Ovary (tissue), 3 donors: ENCODE measurements at regions not wholly inside any gene's neighbourhood (a gene's known extent, or its start where the extent isn't known, plus 50 kb on each side); places are given as distances from the start of the nearest gene placed in this dataset.

Experiments
- EP300 ChIP-seq: sonication (generic); formaldehyde crosslinking; IDR thresholded peaks from one replicate; pipeline ENCODE4 v1.6.1; 2017; ENCODE audit warnings: antibody characterized with exemption
- POLR2A ChIP-seq: fragments of 450-650 bp; IDR thresholded peaks from one replicate; pipeline ENCODE4 v1.6.1; 2017; ENCODE audit warnings: antibody characterized with exemption, mild to moderate bottlenecking, moderate library complexity
- TF ChIP-seq, protein P1 (sequence below), 3 donors: fragments of 450-650 bp in 2 of 3; fragments of 200-600 bp in 1 of 3; IDR thresholded peaks; one replicate each; pipeline versions ENCODE4 v1.5.1 to v1.8.0; 2016 to 2022; ENCODE audit warnings: antibody characterized with exemption in 3 of 3, mild to moderate bottlenecking in 1 of 3
- donor health status: DM: no; HTN: no; CAD: no.

DNA sequence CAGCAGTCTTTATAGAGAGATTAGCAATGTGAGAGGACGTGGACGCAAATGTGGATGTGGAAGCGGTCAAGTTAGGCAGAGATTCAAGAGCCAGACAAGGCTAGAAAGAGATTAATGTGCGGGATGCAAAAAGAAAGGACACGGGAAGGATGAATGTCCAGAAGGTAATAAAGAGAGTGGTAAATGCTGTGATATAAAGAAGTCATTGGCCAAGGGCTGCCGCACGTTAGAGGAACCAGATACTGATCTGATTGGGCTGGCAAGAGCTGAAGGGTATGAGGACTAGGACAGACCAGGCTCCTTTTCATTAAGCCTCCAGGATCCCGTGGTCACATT lies 59.5 kb downstream of the DHRS2 start:
- TF ChIP-seq POLR2A (no peak), EP300 (no peak)
- TF ChIP-seq, protein P1, sequence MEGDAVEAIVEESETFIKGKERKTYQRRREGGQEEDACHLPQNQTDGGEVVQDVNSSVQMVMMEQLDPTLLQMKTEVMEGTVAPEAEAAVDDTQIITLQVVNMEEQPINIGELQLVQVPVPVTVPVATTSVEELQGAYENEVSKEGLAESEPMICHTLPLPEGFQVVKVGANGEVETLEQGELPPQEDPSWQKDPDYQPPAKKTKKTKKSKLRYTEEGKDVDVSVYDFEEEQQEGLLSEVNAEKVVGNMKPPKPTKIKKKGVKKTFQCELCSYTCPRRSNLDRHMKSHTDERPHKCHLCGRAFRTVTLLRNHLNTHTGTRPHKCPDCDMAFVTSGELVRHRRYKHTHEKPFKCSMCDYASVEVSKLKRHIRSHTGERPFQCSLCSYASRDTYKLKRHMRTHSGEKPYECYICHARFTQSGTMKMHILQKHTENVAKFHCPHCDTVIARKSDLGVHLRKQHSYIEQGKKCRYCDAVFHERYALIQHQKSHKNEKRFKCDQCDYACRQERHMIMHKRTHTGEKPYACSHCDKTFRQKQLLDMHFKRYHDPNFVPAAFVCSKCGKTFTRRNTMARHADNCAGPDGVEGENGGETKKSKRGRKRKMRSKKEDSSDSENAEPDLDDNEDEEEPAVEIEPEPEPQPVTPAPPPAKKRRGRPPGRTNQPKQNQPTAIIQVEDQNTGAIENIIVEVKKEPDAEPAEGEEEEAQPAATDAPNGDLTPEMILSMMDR (IDR thresholded peaks at IDR 0.05): no peak
